Body of pancreas (tissue), 4 donors: ENCODE measurements at regions not wholly inside any gene's neighbourhood (a gene's known extent, or its start where the extent isn't known, plus 50 kb on each side); places are given as distances from the start of the nearest gene placed in this dataset.

Experiments
- CTCF ChIP-seq, 7 experiments: fragments of 450-650 bp in 4 of 7; fragments of 200-600 bp in 3 of 7; sonication (generic) in 3 of 7; IDR thresholded peaks; one replicate each; pipeline ENCODE4 v1.5.1; 2016 to 2019; ENCODE audit warnings: antibody characterized with exemption in 7 of 7
- POLR2A ChIP-seq, 3 donors: fragments of 450-650 bp; IDR thresholded peaks; one replicate each; pipeline ENCODE4 v1.6.1; 2016; ENCODE audit warnings: antibody characterized with exemption in 3 of 3, mild to moderate bottlenecking in 2 of 3

DNA sequence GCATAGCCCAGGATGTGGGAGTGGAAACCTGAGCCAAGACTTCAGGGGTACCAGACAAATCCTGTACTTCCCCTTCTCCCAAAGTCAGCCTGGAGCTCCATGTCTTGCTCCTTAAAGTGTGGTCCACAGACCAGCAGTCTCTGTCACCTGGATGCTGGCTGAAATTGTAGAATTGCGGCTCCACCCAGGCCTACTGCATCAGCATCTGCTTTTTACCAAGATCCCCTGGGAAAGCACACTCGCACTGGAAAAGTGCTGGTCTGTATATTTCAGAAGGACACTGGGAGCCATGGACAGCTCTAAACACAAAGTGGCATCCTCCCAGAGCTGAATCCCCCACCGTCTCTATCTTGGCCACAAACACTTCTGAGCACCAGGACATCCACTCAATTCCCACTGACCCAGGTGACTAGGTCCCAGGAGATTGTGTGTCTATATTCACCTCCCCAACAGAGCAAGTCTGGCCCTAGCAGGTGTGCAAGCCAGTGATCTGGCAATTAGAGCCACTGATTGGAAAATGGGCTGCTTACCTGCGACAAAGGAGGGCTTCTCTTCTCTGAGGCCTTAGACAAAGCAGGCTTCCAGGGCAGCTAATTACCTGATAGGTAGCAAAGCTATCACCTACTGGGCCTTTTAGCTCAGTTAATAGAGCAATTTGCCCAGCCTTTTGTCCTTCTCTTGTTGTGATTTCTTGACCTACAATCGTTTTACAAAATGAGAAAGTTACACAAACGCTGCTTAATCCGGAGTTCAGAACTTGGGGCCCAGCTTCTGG is 443.3 kb downstream of the MN1 start:
- no peak for TF ChIP-seq CTCF (IDR thresholded peaks at IDR 0.05)
- no peak for TF ChIP-seq POLR2A (IDR thresholded peaks at IDR 0.05)
